DND-41 (cell line): ENCODE measurements at regions not wholly inside any gene's neighbourhood (a gene's known extent, or its start where the extent isn't known, plus 50 kb on each side); places are given as distances from the start of the nearest gene placed in this dataset.

Source experiments
- CTCF ChIP-seq: IDR thresholded peaks from 2 replicates; pipeline ENCODE4 v1.5.1; 2012; ENCODE audit warnings: borderline replicate concordance, low read length, moderate library complexity, mild to moderate bottlenecking; ENCODE audit not compliant: poor library complexity, severe bottlenecking; ENCODE audit errors: extremely low read depth
- EZH2 ChIP-seq: IDR thresholded peaks from 3 replicates; pipeline ENCODE4 v1.6.1; 2012; ENCODE audit warnings: borderline replicate concordance, low read depth, mild to moderate bottlenecking, moderate library complexity, low read length, inconsistent platforms; ENCODE audit not compliant: severe bottlenecking

GRCh38 chr12:127942981-127943380 is 324.0 kb upstream of the TMEM132C start:
- TF ChIP-seq CTCF (no peak), EZH2 (no peak)
